Trophoblast cell (in vitro differentiated cells and primary cell): ENCODE measurements at regions not wholly inside any gene's neighbourhood (a gene's known extent, or its start where the extent isn't known, plus 50 kb on each side); places are given as distances from the start of the nearest gene placed in this dataset.

Experiments used
- DNase-seq, 2 donors: peaks; one replicate each; pipeline ENCODE4 v3.0.0-alpha.2; 2016
- H2AFZ ChIP-seq: 2 replicates; pipeline ENCODE4 v1.6.1; 2013; ENCODE audit warnings: low read length, moderate library complexity, mild to moderate bottlenecking; ENCODE audit not compliant: insufficient read depth, poor library complexity
- H2AK5ac ChIP-seq: 2 replicates; pipeline ENCODE4 v1.6.1; 2013; ENCODE audit warnings: mild to moderate bottlenecking, low read length
- H2BK120ac ChIP-seq: 2 replicates; pipeline ENCODE4 v1.6.1; 2013; ENCODE audit warnings: low read length, mild to moderate bottlenecking, moderate library complexity; ENCODE audit not compliant: insufficient read depth, poor library complexity
- H2BK12ac ChIP-seq: 2 replicates; pipeline ENCODE4 v1.6.1; 2013; ENCODE audit warnings: mild to moderate bottlenecking, low read length, moderate library complexity
- H2BK5ac ChIP-seq: 2 replicates; pipeline ENCODE4 v1.6.1; 2013; ENCODE audit warnings: low read length, low read depth, moderate library complexity, mild to moderate bottlenecking; ENCODE audit not compliant: poor library complexity
- H3K14ac ChIP-seq: 2 replicates; pipeline ENCODE4 v1.6.1; 2013; ENCODE audit warnings: mild to moderate bottlenecking, low read length
- H3K18ac ChIP-seq: 2 replicates; pipeline ENCODE4 v1.6.1; 2013; ENCODE audit warnings: mild to moderate bottlenecking, low read length
- H3K23ac ChIP-seq: 2 replicates; pipeline ENCODE4 v1.6.1; 2013; ENCODE audit warnings: low read length
- H3K27ac ChIP-seq: 2 replicates; pipeline ENCODE4 v1.5.1; 2013; ENCODE audit warnings: low read depth, mild to moderate bottlenecking, inconsistent platforms, low read length, moderate library complexity
- H3K27me3 ChIP-seq: 2 replicates; pipeline ENCODE4 v1.6.1; 2013; ENCODE audit warnings: inconsistent platforms, mild to moderate bottlenecking, low read length, moderate library complexity; ENCODE audit not compliant: insufficient read depth
- H3K36me3 ChIP-seq, 2 experiments: 1 replicate in 1 of 2; 2 replicates in 1 of 2; pipeline ENCODE4 v1.6.1; 2013; ENCODE audit warnings: low read length in 2 of 2, mild to moderate bottlenecking in 2 of 2, moderate library complexity in 1 of 2; ENCODE audit not compliant: insufficient read depth in 2 of 2, control insufficient read depth in 1 of 2
- H3K4ac ChIP-seq: 2 replicates; pipeline ENCODE4 v1.6.1; 2013; ENCODE audit warnings: low read depth, mild to moderate bottlenecking, low read length, moderate library complexity
- H3K4me1 ChIP-seq, 2 experiments: 1 replicate in 1 of 2; 2 replicates in 1 of 2; pipeline ENCODE4 v1.6.1; 2013; ENCODE audit warnings: low read length in 2 of 2, mild to moderate bottlenecking in 2 of 2, moderate library complexity in 1 of 2; ENCODE audit not compliant: insufficient read depth in 2 of 2, control insufficient read depth in 1 of 2
- H3K4me2 ChIP-seq: 2 replicates; pipeline ENCODE4 v1.6.1; 2013; ENCODE audit warnings: inconsistent platforms, mild to moderate bottlenecking, low read length, moderate library complexity
- H3K4me3 ChIP-seq: 2 replicates; pipeline ENCODE4 v1.5.1; 2013; ENCODE audit warnings: mild to moderate bottlenecking, low read depth, low read length, inconsistent platforms
- H3K79me1 ChIP-seq: one replicate; pipeline ENCODE4 v1.6.1; 2013; ENCODE audit warnings: low read length
- H3K79me2 ChIP-seq: 2 replicates; pipeline ENCODE4 v1.6.1; 2013; ENCODE audit warnings: low read length, mild to moderate bottlenecking; ENCODE audit not compliant: control insufficient read depth, insufficient read depth, poor library complexity
- H3K9ac ChIP-seq: 2 replicates; pipeline ENCODE4 v1.6.1; 2013; ENCODE audit warnings: mild to moderate bottlenecking, low read length
- H3K9me3 ChIP-seq: 2 replicates; pipeline ENCODE4 v1.6.1; 2013; ENCODE audit warnings: low read depth, mild to moderate bottlenecking, control low read depth, inconsistent platforms, low read length; ENCODE audit not compliant: insufficient read depth
- H4K12ac ChIP-seq: 2 replicates; pipeline ENCODE4 v1.6.1; 2013; ENCODE audit warnings: low read depth, mild to moderate bottlenecking, low read length, moderate library complexity
- H4K8ac ChIP-seq: 2 replicates; pipeline ENCODE4 v1.6.1; 2013; ENCODE audit warnings: low read depth, mild to moderate bottlenecking, low read length, moderate library complexity
- H4K91ac ChIP-seq: one replicate; pipeline ENCODE4 v1.6.1; 2013; ENCODE audit warnings: low read depth, mild to moderate bottlenecking, low read length, moderate library complexity
- WGBS: extraction: QIAGEN DNeasy Blood & Tissue Kit; methylation state at CpG from one replicate; pipeline ENCODE4 v1.1.7; 2013; ENCODE audit warnings: missing lambda C conversion rate; ENCODE audit not compliant: insufficient read length, insufficient coverage; ENCODE audit errors: extremely low coverage; 5-methylcytosine and 5-hydroxymethylcytosine counted together

DNA sequence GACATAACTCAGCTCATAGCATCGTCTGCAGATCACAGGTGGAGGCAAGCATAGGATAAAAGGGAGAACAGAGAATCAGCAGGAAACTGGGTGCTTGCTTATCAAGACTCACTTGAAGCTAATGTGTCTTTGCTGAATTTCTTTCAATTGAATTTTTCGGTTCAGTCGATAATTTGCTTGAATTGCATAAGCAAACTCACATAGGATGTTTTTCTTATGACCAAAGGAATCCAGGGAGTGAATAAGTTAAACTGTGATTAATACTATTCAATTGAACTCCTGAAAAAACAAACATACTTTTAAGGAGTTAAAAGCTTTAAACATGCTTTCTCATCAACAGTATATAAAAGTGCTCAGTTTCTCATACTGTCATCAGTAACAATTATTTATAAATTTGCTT, 707.1 kb upstream of the ACVR2A start:
- H3K4ac ChIP-seq: no peak overlapping the region
- no peak overlapping the region for H3K9ac ChIP-seq
- no peak overlapping the region for H2BK12ac ChIP-seq
- no CpG with 5 or more reads among the region's 3 CpGs for WGBS
- no peaks in the 10 kb centered on the region for H3K9me3 ChIP-seq
- H3K79me2 ChIP-seq: no peaks in the 10 kb centered on the region
- H4K91ac ChIP-seq: no peak overlapping the region
- no peak overlapping the region for H2AFZ ChIP-seq
- H4K12ac ChIP-seq: no peak overlapping the region
- H3K27me3 ChIP-seq: no peaks in the 10 kb centered on the region
- no peak overlapping the region for H3K27ac ChIP-seq
- no peak overlapping the region for H3K18ac ChIP-seq
- no peak overlapping the region for H2AK5ac ChIP-seq
- no peak overlapping the region for H2BK120ac ChIP-seq
- H3K23ac ChIP-seq: no peak overlapping the region
- no peak for DNase-seq
- no peaks in the 10 kb centered on the region for H3K79me1 ChIP-seq
- no peak overlapping the region for H3K4me3 ChIP-seq
- H2BK5ac ChIP-seq: no peak overlapping the region
- no peak overlapping the region for H4K8ac ChIP-seq
- H3K36me3 ChIP-seq: no peaks in the 10 kb centered on the region
- H3K14ac ChIP-seq: no peak overlapping the region
- no peak overlapping the region for H3K4me2 ChIP-seq
- no peaks in the 10 kb centered on the region for H3K4me1 ChIP-seq

DNA sequence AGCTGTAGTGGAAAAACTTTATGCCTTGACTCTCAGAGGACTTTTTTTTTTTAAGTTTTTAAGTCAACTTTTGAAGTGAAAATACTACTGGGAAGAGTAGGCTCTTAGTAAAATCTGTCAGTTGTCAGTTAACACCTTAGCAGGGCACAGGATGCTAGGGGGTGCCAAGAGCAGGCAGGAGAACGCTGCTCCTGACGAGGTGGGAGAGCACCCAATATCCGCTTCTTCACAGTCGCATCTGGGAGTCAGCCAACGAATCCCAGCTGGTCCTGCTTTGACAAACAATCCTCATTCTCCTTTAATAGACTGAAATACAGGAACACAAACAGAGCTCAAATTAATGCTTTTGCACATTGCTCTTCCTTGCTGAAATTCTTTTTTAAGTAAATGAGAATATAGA, 709.5 kb upstream of the ACVR2A start:
- Histone ChIP-seq H3K4me2 (no peak overlapping the region), H3K23ac (no peak overlapping the region), H2BK120ac (no peak overlapping the region), H4K12ac (no peak overlapping the region), H3K4me3 (no peak overlapping the region), H2BK5ac (no peak overlapping the region), H3K79me2 (no peaks in the 10 kb centered on the region), H3K79me1 (no peaks in the 10 kb centered on the region), H4K8ac (no peak overlapping the region), H3K27ac (no peak overlapping the region), H3K9me3 (no peaks in the 10 kb centered on the region), H4K91ac (no peak overlapping the region), H3K36me3 (no peaks in the 10 kb centered on the region), H3K14ac (no peak overlapping the region), H3K18ac (no peak overlapping the region), H3K4ac (no peak overlapping the region), H2AFZ (no peak overlapping the region), H3K4me1 (no peaks in the 10 kb centered on the region), H3K27me3 (no peaks in the 10 kb centered on the region), H2AK5ac (no peak overlapping the region), H2BK12ac (no peak overlapping the region), H3K9ac (no peak overlapping the region)
- DNase-seq: no peak
- no CpG with 5 or more reads among the region's 5 CpGs for WGBS

DNA sequence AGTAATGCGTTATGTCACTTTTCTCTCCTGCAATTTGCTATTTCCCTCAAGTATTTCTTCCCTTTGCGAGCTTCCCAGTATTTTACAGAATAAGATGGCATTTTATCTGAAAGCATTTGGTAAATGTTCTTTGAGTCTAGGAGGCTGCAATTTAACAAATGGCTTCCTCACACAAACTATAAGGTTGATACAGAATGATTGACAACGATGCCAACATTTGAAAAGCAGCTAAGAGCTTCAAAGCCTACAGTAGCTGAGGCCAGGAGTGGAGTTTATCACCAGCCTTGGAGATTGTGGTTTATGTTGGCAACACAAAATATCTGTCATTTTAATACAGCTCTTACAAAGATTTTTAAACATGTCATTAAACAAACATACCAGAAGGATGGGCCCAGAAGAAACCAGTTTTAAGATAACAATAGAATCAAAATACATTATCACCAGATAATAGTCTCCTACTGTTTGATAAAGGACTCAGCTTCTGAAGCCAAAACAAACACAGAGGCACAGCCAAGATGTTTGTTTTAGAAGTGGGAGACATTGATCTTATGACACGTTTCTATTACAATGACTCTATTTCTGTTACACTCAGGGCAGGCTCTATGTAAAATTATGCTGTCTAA, 711.4 kb upstream of the ACVR2A start:
- H4K12ac ChIP-seq: no peak overlapping the region
- no peak overlapping the region for H2BK5ac ChIP-seq
- no peak overlapping the region for H2BK12ac ChIP-seq
- H3K9ac ChIP-seq: no peak overlapping the region
- no peaks in the 10 kb centered on the region for H3K36me3 ChIP-seq
- H2AFZ ChIP-seq: no peak overlapping the region
- no peak overlapping the region for H2BK120ac ChIP-seq
- H3K23ac ChIP-seq: no peak overlapping the region
- no peaks in the 10 kb centered on the region for H3K27me3 ChIP-seq
- H3K4me3 ChIP-seq: no peak overlapping the region
- H3K14ac ChIP-seq: no peak overlapping the region
- no peaks in the 10 kb centered on the region for H3K79me1 ChIP-seq
- H4K8ac ChIP-seq: no peak overlapping the region
- H3K27ac ChIP-seq: no peak overlapping the region
- no peaks in the 10 kb centered on the region for H3K79me2 ChIP-seq
- H3K4me1 ChIP-seq: no peaks in the 10 kb centered on the region
- no peak overlapping the region for H3K4ac ChIP-seq
- H3K4me2 ChIP-seq: no peak overlapping the region
- no peak overlapping the region for H3K18ac ChIP-seq
- DNase-seq: no peak
- no peak overlapping the region for H2AK5ac ChIP-seq
- H4K91ac ChIP-seq: no peak overlapping the region
- WGBS: no CpG with 5 or more reads among the region's 4 CpGs
- no peaks in the 10 kb centered on the region for H3K9me3 ChIP-seq

DNA sequence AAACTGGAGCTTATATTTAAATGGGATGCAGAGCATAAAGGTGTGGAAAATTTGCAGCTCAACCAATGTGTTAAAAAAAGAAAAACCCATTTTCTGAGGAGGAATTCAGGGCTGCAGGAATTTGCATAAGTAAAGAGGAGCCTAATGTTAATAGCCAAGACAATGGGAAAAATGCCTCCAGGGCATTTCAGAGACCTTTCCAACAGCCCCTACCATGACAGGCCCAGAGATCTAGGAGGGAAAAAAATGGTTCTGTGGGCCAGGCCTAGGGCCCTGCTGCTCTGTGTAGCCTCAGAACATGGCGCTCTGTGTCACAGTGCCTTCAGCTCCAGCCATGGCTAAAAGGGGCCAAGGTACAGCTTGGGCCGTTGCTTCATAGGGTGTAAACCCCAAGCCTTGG, 719.7 kb upstream of the ACVR2A start:
- H4K91ac ChIP-seq: no peak overlapping the region
- H2BK12ac ChIP-seq: no peak overlapping the region
- no peak overlapping the region for H4K8ac ChIP-seq
- H3K9ac ChIP-seq: no peak overlapping the region
- H2BK5ac ChIP-seq: no peak overlapping the region
- no peak overlapping the region for H3K14ac ChIP-seq
- H2AK5ac ChIP-seq: no peak overlapping the region
- H3K4ac ChIP-seq: no peak overlapping the region
- no peaks in the 10 kb centered on the region for H3K79me2 ChIP-seq
- H2BK120ac ChIP-seq: no peak overlapping the region
- no peaks in the 10 kb centered on the region for H3K4me1 ChIP-seq
- H3K18ac ChIP-seq: no peak overlapping the region
- no peak overlapping the region for H3K4me3 ChIP-seq
- peaks cover 0 to 2% of the 10 kb centered on the region in 2 experiments for H3K36me3 ChIP-seq
- no peak overlapping the region for H3K23ac ChIP-seq
- peaks cover 2% of the 10 kb centered on the region for H3K9me3 ChIP-seq
- no peak overlapping the region for H3K4me2 ChIP-seq
- no peaks in the 10 kb centered on the region for H3K27me3 ChIP-seq
- no peak overlapping the region for H3K27ac ChIP-seq
- no peak overlapping the region for H4K12ac ChIP-seq
- H2AFZ ChIP-seq: no peak overlapping the region
- no CpG with 5 or more reads among the region's 2 CpGs for WGBS
- H3K79me1 ChIP-seq: no peaks in the 10 kb centered on the region
- DNase-seq: no peak
